GM23248 (cell line): ENCODE measurements at regions not wholly inside any gene's neighbourhood (a gene's known extent, or its start where the extent isn't known, plus 50 kb on each side); places are given as distances from the start of the nearest gene placed in this dataset.

Experiments
- DNase-seq: peaks from one replicate; pipeline ENCODE4 v3.0.0-alpha.2; 2015
- H2AFZ ChIP-seq: fragments of 200-600 bp; sonication (generic); 2 replicates; pipeline ENCODE4 v1.6.1; 2016; ENCODE audit warnings: antibody characterized with exemption
- H3F3A ChIP-seq: fragments of 200-600 bp; sonication (generic); 2 replicates; pipeline ENCODE4 v1.6.1; 2016; ENCODE audit warnings: mild to moderate bottlenecking, antibody characterized with exemption, mixed run types; ENCODE audit not compliant: insufficient read depth
- H3K27ac ChIP-seq: fragments of 200-600 bp; sonication (generic); 2 replicates; pipeline ENCODE4 v1.5.1; 2016; ENCODE audit warnings: mild to moderate bottlenecking
- H3K27me3 ChIP-seq: fragments of 200-600 bp; sonication (generic); replicated peaks from 2 replicates; pipeline ENCODE4 v1.6.1; 2016; ENCODE audit warnings: mild to moderate bottlenecking; ENCODE audit not compliant: insufficient read depth
- H3K36me3 ChIP-seq: fragments of 200-600 bp; sonication (generic); 2 replicates; pipeline ENCODE4 v1.6.1; 2016; ENCODE audit warnings: low read depth, mild to moderate bottlenecking
- H3K4me1 ChIP-seq: fragments of 200-600 bp; sonication (generic); 2 replicates; pipeline ENCODE4 v1.6.1; 2016; ENCODE audit warnings: mild to moderate bottlenecking; ENCODE audit not compliant: insufficient read depth
- H3K4me2 ChIP-seq: fragments of 200-600 bp; sonication (generic); one replicate; pipeline ENCODE4 v1.6.1; 2016; ENCODE audit warnings: mild to moderate bottlenecking; ENCODE audit not compliant: unreplicated experiment
- H3K4me3 ChIP-seq: fragments of 200-600 bp; sonication (generic); 2 replicates; pipeline ENCODE4 v1.5.1; 2016; ENCODE audit warnings: mild to moderate bottlenecking
- H3K79me2 ChIP-seq: fragments of 200-600 bp; sonication (generic); 2 replicates; pipeline ENCODE4 v1.6.1; 2016; ENCODE audit warnings: mild to moderate bottlenecking; ENCODE audit not compliant: insufficient read depth
- H3K9ac ChIP-seq: fragments of 200-600 bp; sonication (generic); 2 replicates; pipeline ENCODE4 v1.6.1; 2016; ENCODE audit warnings: mild to moderate bottlenecking
- H3K9me2 ChIP-seq: fragments of 200-600 bp; sonication (generic); 2 replicates; pipeline ENCODE4 v1.6.1; 2016; ENCODE audit warnings: mixed run types, mild to moderate bottlenecking, moderate library complexity; ENCODE audit not compliant: insufficient read depth
- H3K9me3 ChIP-seq: fragments of 200-600 bp; sonication (generic); one replicate; pipeline ENCODE4 v1.6.1; 2017; ENCODE audit warnings: low read depth
- H4K20me1 ChIP-seq: fragments of 200-600 bp; sonication (generic); 2 replicates; pipeline ENCODE4 v1.6.0; 2016; ENCODE audit not compliant: insufficient read depth
- EZH2 ChIP-seq: fragments of 200-600 bp; sonication (generic); IDR thresholded peaks from 2 replicates; pipeline ENCODE4 v1.6.1; 2018; ENCODE audit warnings: antibody characterized with exemption, mild to moderate bottlenecking; ENCODE audit not compliant: insufficient read depth, poor library complexity, severe bottlenecking
- EZH2phosphoT487 ChIP-seq: fragments of 200-600 bp; sonication (generic); IDR thresholded peaks from 2 replicates; pipeline ENCODE4 v1.6.1; 2018; ENCODE audit warnings: antibody characterized with exemption, moderate library complexity, mild to moderate bottlenecking, low read depth; ENCODE audit not compliant: insufficient read depth
- WGBS, 2 experiments: methylation state at CpG; one replicate each; pipeline ENCODE4 v1.1.6; 2015 to 2017; ENCODE audit warnings: low lambda C conversion rate in 2 of 2, low coverage in 1 of 2; ENCODE audit errors: missing lambda C conversion rate in 2 of 2; 5-methylcytosine and 5-hydroxymethylcytosine counted together
- in situ Hi-C: fragments of 300-500 bp; cut with MboI; formaldehyde crosslinking; loops from 2 replicates; pipeline ENCODE4 v1.15.0; 2020

DNA sequence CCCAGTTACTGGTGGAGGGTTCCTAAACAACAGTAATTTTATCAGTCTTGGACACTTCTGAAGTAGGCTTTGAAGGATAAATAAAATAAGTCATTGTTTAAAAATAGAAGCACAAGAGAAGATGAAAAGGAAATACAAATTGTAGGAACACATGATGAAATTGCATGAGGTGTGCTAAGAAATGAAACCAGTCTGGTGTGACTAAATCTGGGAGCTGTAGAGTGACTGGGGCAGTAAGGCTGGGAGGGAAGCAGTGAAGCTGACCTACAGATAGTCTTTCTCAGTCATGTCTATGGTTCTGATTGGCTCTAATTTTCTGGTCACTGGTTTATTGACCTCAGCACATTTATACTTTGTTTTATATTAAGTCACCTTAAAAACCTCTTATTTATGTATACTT lies 139.1 kb downstream of the SLC17A6 start:
- TF ChIP-seq EZH2phosphoT487: no peak
- TF ChIP-seq EZH2: no peak
- Histone ChIP-seq H3K9me3 (no peaks in the 10 kb centered on the region), H2AFZ (no peak overlapping the region), H3K9me2 (no peaks in the 10 kb centered on the region), H3K4me3 (no peak overlapping the region), H3K9ac (no peak overlapping the region), H4K20me1 (no peaks in the 10 kb centered on the region), H3K27ac (no peak overlapping the region), H3K4me1 (peaks cover 35% of the 10 kb centered on the region), H3K4me2 (no peak overlapping the region), H3F3A (peaks cover 22% of the 10 kb centered on the region; the same call in 1 of the 2 replicates), H3K27me3 (no peaks in the 10 kb centered on the region), H3K36me3 (no peaks in the 10 kb centered on the region), H3K79me2 (no peaks in the 10 kb centered on the region)
- DNase-seq: peak; percentile 53
- in situ Hi-C loops: no loop called here

DNA sequence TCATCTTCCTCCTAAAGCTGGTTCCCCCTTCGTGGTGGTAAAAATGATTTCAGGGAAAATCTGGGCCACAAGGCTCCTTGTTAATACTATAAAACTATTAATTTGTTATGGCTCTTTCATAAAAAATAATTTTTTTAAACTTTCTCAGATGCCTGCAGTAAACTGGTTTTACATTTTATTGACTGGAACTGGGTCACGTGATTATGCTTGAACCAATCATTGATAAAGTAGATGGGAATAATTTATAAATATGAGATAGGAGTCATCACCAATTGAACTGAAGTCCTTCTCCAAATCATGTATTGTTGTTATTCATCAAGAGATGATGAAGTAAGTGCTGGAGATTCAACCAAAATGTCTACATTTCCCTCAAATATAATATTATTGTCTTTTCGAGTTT lies 138.4 kb downstream of the SLC17A6 start:
- Histone ChIP-seq H3K27me3 (no peaks in the 10 kb centered on the region), H3K9me2 (no peaks in the 10 kb centered on the region), H3K36me3 (no peaks in the 10 kb centered on the region), H3K4me1 (peaks cover 35% of the 10 kb centered on the region), H3K79me2 (no peaks in the 10 kb centered on the region), H4K20me1 (no peaks in the 10 kb centered on the region), H3F3A (peaks cover 22% of the 10 kb centered on the region; the same call in 1 of the 2 replicates), H3K27ac (no peak overlapping the region), H3K9me3 (no peaks in the 10 kb centered on the region), H2AFZ (0 out of 2 replicates have a peak overlapping the region, but pooled peaks have one; percentile 3), H3K4me3 (no peak overlapping the region), H3K9ac (no peak overlapping the region), H3K4me2 (no peak overlapping the region)
- in situ Hi-C loops: no loop called here
- 67 to 69% methylated on average over 3 of the region's 3 CpGs for WGBS, 2 experiments
- TF ChIP-seq EZH2phosphoT487 (no peak), EZH2 (no peak)
- no peak for DNase-seq

DNA sequence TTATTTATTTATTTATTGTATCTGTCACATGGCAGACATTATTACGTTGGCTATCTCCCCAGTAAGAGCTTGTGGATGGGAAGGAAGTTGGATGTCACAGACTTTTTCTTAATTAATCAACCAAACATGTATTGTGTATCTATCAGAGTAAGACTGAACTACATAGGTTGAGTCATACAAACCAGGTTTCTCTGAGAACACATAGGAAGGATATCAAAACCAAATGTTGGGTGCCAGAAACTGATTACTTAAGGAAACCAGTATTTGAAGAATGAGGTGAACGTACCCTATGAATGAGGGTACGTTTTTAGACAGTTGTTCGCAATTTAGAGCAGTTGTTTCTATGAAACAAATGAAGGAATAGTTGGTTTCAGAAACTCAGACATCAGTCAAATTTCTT lies 136.4 kb downstream of the SLC17A6 start:
- H3K9me3 ChIP-seq: no peaks in the 10 kb centered on the region
- no peak for DNase-seq
- H3K4me1 ChIP-seq: peaks cover 23% of the 10 kb centered on the region
- H3K4me3 ChIP-seq: no peak overlapping the region
- H3K4me2 ChIP-seq: no peak overlapping the region
- H3K9ac ChIP-seq: no peak overlapping the region
- H2AFZ ChIP-seq: no peak overlapping the region
- 67 to 68% methylated on average over 4 of the region's 4 CpGs for WGBS, 2 experiments
- no peaks in the 10 kb centered on the region for H3K9me2 ChIP-seq
- H3K79me2 ChIP-seq: no peaks in the 10 kb centered on the region
- no peaks in the 10 kb centered on the region for H4K20me1 ChIP-seq
- in situ Hi-C loops: no loop called here
- no peak overlapping the region for H3K27ac ChIP-seq
- peaks cover 18% of the 10 kb centered on the region; the same call in 1 of the 2 replicates for H3F3A ChIP-seq
- TF ChIP-seq EZH2phosphoT487: no peak
- TF ChIP-seq EZH2: no peak
- H3K36me3 ChIP-seq: no peaks in the 10 kb centered on the region
- H3K27me3 ChIP-seq: no peaks in the 10 kb centered on the region

DNA sequence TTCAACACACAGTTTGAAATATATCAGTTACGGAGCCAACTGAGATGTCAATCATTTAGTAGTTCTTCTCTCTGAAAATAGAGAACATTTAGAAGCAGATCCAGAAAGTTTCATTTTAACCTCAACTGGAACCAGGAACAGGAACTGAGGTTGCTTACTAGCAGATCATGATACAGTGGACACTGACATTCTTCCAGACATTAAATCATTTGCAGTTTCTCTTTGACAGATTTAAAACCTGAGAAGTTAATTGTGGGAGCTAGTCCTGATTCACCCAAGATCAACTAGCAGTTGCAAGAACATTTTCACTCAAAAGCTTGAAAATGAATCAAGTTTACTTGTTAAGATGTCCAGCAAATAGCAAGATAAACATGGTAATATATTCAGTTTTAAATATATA lies 135.4 kb downstream of the SLC17A6 start:
- H3K9me2 ChIP-seq: no peaks in the 10 kb centered on the region
- WGBS, 2 experiments: 77 to 89% methylated on average over 1 of the region's 1 CpG
- H3K36me3 ChIP-seq: no peaks in the 10 kb centered on the region
- H3K4me3 ChIP-seq: no peak overlapping the region
- no peak overlapping the region for H2AFZ ChIP-seq
- peaks cover 9% of the 10 kb centered on the region; the same call in 1 of the 2 replicates for H3F3A ChIP-seq
- H4K20me1 ChIP-seq: no peaks in the 10 kb centered on the region
- H3K9ac ChIP-seq: no peak overlapping the region
- no peak overlapping the region for H3K27ac ChIP-seq
- H3K27me3 ChIP-seq: no peaks in the 10 kb centered on the region
- TF ChIP-seq EZH2phosphoT487 (no peak), EZH2 (no peak)
- DNase-seq: no peak
- peaks cover 14% of the 10 kb centered on the region for H3K4me1 ChIP-seq
- no peaks in the 10 kb centered on the region for H3K79me2 ChIP-seq
- H3K9me3 ChIP-seq: no peaks in the 10 kb centered on the region
- in situ Hi-C loops: no loop called here
- no peak overlapping the region for H3K4me2 ChIP-seq

DNA sequence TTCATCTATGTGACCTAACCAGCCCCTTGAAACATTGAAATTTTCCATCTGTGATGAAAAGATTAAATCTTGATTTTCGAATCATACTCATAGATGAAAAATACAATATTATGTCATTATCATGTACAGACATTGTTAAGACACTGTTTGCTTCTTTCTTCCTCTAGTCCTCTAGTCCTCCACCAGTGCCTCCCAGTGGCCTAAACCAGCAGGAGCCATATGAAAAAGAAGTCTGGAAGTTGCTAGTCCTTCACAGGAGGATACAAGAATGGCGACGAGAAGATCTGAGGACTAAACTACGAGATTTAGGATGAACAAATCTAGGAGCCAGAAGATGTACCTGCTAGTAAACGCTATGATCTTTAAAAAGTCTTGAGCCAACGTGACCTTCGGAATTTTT lies 134.1 kb downstream of the SLC17A6 start:
- Histone ChIP-seq H3F3A (peaks cover 14% of the 10 kb centered on the region), H3K79me2 (no peaks in the 10 kb centered on the region), H3K27me3 (no peaks in the 10 kb centered on the region), H3K9me3 (no peaks in the 10 kb centered on the region), H4K20me1 (no peaks in the 10 kb centered on the region), H3K4me1 (peaks cover 14% of the 10 kb centered on the region), H3K27ac (no peak overlapping the region), H3K9ac (no peak overlapping the region), H2AFZ (no peak overlapping the region), H3K4me3 (no peak overlapping the region), H3K4me2 (no peak overlapping the region), H3K36me3 (no peaks in the 10 kb centered on the region), H3K9me2 (no peaks in the 10 kb centered on the region)
- DNase-seq: peak; percentile 33
- TF ChIP-seq EZH2 (no peak), EZH2phosphoT487 (no peak)
- in situ Hi-C loops: no loop called here
- 75 to 79% methylated on average over 7 of the region's 7 CpGs for WGBS, 2 experiments
